ENCODE measurements at regions not wholly inside any gene's neighbourhood (a gene's known extent, or its start where the extent isn't known, plus 50 kb on each side); places are given as distances from the start of the nearest gene placed in this dataset.

DNA sequence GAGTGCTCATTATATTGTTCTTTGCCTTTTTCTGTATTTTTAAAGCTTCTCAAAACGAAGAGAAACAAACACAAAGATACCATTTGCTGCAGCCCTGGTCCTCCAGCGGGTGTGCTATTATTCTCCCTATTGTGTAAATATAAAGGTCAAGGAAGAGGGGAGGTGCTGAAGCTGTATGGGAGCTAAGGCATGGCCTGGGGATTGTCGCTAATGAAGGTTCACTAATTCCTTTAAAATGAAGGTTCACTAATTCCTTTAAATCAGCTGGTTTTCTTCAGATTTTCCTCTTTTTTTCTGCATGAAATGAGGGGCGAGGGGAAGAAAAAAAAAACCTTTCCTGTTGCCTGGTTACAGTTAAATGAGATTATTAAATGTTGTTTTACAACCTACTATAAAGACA is 74.5 kb upstream of the MAP1B start:
- no peaks in the 10 kb centered on the region for H3K79me2 ChIP-seq (ENCODE audit: control insufficient read depth, low read length)
- TF ChIP-seq, protein P1, sequence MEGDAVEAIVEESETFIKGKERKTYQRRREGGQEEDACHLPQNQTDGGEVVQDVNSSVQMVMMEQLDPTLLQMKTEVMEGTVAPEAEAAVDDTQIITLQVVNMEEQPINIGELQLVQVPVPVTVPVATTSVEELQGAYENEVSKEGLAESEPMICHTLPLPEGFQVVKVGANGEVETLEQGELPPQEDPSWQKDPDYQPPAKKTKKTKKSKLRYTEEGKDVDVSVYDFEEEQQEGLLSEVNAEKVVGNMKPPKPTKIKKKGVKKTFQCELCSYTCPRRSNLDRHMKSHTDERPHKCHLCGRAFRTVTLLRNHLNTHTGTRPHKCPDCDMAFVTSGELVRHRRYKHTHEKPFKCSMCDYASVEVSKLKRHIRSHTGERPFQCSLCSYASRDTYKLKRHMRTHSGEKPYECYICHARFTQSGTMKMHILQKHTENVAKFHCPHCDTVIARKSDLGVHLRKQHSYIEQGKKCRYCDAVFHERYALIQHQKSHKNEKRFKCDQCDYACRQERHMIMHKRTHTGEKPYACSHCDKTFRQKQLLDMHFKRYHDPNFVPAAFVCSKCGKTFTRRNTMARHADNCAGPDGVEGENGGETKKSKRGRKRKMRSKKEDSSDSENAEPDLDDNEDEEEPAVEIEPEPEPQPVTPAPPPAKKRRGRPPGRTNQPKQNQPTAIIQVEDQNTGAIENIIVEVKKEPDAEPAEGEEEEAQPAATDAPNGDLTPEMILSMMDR (IDR thresholded peaks at IDR 0.05; ENCODE audit: low read depth, low read length, poor library complexity, severe bottlenecking) = no peak
- TF ChIP-seq EZH2phosphoT487 (IDR thresholded peaks at IDR 0.05; ENCODE audit: borderline replicate concordance, low read length) = no peak

DNA sequence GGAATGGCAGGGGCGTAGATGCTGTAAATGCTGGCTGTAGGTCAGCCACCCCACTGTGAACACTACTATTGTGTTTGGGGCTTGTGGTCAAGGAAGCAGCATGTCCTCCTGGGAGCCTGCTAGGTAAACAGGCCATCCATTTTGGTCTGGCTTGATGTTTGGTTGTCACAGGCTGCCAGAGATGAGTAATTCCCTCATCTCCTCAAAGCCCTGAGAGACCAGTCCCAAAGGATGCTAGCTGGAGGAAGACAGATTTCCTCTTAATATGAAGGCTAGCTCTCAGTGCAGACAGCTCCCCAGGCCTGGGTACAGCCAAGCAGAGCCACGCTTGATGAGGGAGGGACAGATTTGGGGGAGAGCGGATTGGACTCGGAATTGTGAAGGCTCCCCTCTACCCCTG is 72.5 kb upstream of the MAP1B start:
- H3K9me3 ChIP-seq (ENCODE audit: control insufficient read depth, insufficient read depth, low read length) = no peaks in the 10 kb centered on the region
- no peaks in the 10 kb centered on the region for H3K79me2 ChIP-seq (ENCODE audit: control insufficient read depth, low read length)
- H3K9me2 ChIP-seq (replicated peaks; ENCODE audit: control insufficient read depth, low read length) = no peaks in the 10 kb centered on the region
- no peak overlapping the region for H3K4me2 ChIP-seq (ENCODE audit: low read length)
- H3K4me1 ChIP-seq (ENCODE audit: control insufficient read depth, low read length) = no peaks in the 10 kb centered on the region
- peaks cover 8% of the 10 kb centered on the region for H3K27me3 ChIP-seq (ENCODE audit: control insufficient read depth, low read length)
- no peak for TF ChIP-seq EZH2phosphoT487 (IDR thresholded peaks at IDR 0.05; ENCODE audit: borderline replicate concordance, low read length)
- TF ChIP-seq, protein P1 (IDR thresholded peaks at IDR 0.05; ENCODE audit: low read depth, low read length, poor library complexity, severe bottlenecking) = no peak
- no peak overlapping the region for H3K27ac ChIP-seq (ENCODE audit: low read depth, low read length)
- H3K36me3 ChIP-seq (ENCODE audit: control insufficient read depth, low read length) = no peaks in the 10 kb centered on the region
- H4K20me1 ChIP-seq (ENCODE audit: control insufficient read depth, insufficient read depth, low read depth, low read length) = no peaks in the 10 kb centered on the region
- no peaks in the 10 kb centered on the region for H3F3A ChIP-seq (ENCODE audit: control insufficient read depth, insufficient read depth)
- H3K4me3 ChIP-seq (ENCODE audit: low read length) = no peak overlapping the region

More for the DNA sequence above, 74.5 kb upstream of the MAP1B start:
- Histone ChIP-seq H3K36me3 (ENCODE audit: control insufficient read depth, low read length) (no peaks in the 10 kb centered on the region), H3F3A (ENCODE audit: control insufficient read depth, insufficient read depth) (no peaks in the 10 kb centered on the region), H3K27me3 (ENCODE audit: control insufficient read depth, low read length) (peaks cover 8% of the 10 kb centered on the region), H3K4me1 (ENCODE audit: control insufficient read depth, low read length) (no peaks in the 10 kb centered on the region), H3K4me3 (ENCODE audit: low read length) (no peak overlapping the region), H3K27ac (ENCODE audit: low read depth, low read length) (no peak overlapping the region), H3K9me2 (replicated peaks; ENCODE audit: control insufficient read depth, low read length) (no peaks in the 10 kb centered on the region), H4K20me1 (ENCODE audit: control insufficient read depth, insufficient read depth, low read depth, low read length) (no peaks in the 10 kb centered on the region), H3K9me3 (ENCODE audit: control insufficient read depth, insufficient read depth, low read length) (no peaks in the 10 kb centered on the region), H3K4me2 (ENCODE audit: low read length) (no peak overlapping the region)

DNA sequence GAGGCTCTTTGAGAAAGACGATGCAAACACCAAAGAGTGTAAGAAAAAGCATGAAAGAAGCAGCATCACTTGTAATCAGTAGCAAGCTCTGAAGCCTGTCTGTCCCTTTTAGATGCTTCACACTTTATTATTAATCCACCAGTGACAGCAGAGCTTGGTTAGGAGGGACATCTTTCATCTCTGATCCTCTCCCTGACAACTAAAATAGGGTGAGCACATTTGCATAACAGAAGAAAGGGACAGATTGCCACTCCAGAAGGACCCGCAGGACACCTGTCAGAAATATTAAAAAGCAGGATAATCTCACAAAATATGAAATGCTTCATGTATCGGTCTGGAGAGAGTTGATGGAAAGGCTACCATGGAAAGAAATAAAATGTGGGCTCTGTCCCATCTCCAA is 71.4 kb upstream of the MAP1B start:
- H3K27ac ChIP-seq (ENCODE audit: low read depth, low read length) = no peak overlapping the region
- no peak overlapping the region for H3K4me2 ChIP-seq (ENCODE audit: low read length)

More for the DNA sequence above, 71.4 kb upstream of the MAP1B start:
- Histone ChIP-seq H3K79me2 (ENCODE audit: control insufficient read depth, low read length) (no peaks in the 10 kb centered on the region), H3K4me3 (ENCODE audit: low read length) (no peak overlapping the region), H3K36me3 (ENCODE audit: control insufficient read depth, low read length) (no peaks in the 10 kb centered on the region), H4K20me1 (ENCODE audit: control insufficient read depth, insufficient read depth, low read depth, low read length) (no peaks in the 10 kb centered on the region), H3K4me1 (ENCODE audit: control insufficient read depth, low read length) (no peaks in the 10 kb centered on the region), H3K9me2 (replicated peaks; ENCODE audit: control insufficient read depth, low read length) (no peaks in the 10 kb centered on the region), H3K27me3 (ENCODE audit: control insufficient read depth, low read length) (peaks cover 8% of the 10 kb centered on the region), H3F3A (ENCODE audit: control insufficient read depth, insufficient read depth) (no peaks in the 10 kb centered on the region), H3K9me3 (ENCODE audit: control insufficient read depth, insufficient read depth, low read length) (no peaks in the 10 kb centered on the region)
- TF ChIP-seq, protein P1 (IDR thresholded peaks at IDR 0.05; ENCODE audit: low read depth, low read length, poor library complexity, severe bottlenecking) = no peak
- TF ChIP-seq EZH2phosphoT487 (IDR thresholded peaks at IDR 0.05; ENCODE audit: borderline replicate concordance, low read length) = no peak

Measured in DOHH2 (cell line).